ENCODE measurements at regions not wholly inside any gene's neighbourhood (a gene's known extent, or its start where the extent isn't known, plus 50 kb on each side); places are given as distances from the start of the nearest gene placed in this dataset.
"Not testable (repeated sequence)": the region's sequence is repeated elsewhere in the genome, so short reads cannot be mapped to it uniquely, and the experiment has no call there.

DNA sequence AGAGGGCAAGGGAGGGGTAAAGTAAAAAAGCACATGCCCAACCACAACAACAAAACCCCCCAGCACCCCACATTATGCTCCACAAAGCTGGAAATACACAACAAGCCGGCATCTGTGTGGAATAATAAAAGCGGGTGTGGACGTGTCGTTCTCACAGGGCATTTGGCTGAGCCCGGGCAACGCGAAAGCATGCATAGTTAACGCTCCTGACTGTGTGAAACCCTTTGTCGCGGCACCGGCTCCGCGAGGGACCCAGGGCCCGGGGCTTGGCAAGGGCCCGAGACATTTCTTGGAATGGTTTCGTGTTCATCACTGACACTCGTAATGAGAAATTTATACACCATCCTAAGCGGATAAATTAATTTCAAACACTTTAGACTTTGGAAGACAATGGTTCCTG is 165.6 kb downstream of the INHBB start:
- H3K27me3 Mint-ChIP-seq (ENCODE audit: low read depth): peaks cover 44% of the 10 kb centered on the region
- H3K36me3 Mint-ChIP-seq (ENCODE audit: low read depth): no peaks in the 10 kb centered on the region
- H3K9me3 Mint-ChIP-seq: no peaks in the 10 kb centered on the region
- peak overlapping the region; percentile 67 for H3K4me3 Mint-ChIP-seq
- TF ChIP-seq, protein P1, sequence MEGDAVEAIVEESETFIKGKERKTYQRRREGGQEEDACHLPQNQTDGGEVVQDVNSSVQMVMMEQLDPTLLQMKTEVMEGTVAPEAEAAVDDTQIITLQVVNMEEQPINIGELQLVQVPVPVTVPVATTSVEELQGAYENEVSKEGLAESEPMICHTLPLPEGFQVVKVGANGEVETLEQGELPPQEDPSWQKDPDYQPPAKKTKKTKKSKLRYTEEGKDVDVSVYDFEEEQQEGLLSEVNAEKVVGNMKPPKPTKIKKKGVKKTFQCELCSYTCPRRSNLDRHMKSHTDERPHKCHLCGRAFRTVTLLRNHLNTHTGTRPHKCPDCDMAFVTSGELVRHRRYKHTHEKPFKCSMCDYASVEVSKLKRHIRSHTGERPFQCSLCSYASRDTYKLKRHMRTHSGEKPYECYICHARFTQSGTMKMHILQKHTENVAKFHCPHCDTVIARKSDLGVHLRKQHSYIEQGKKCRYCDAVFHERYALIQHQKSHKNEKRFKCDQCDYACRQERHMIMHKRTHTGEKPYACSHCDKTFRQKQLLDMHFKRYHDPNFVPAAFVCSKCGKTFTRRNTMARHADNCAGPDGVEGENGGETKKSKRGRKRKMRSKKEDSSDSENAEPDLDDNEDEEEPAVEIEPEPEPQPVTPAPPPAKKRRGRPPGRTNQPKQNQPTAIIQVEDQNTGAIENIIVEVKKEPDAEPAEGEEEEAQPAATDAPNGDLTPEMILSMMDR (conservative IDR thresholded peaks at IDR 0.05): no peak
- peak overlapping the region; percentile 87 for H3K27ac Mint-ChIP-seq (ENCODE audit: unreplicated experiment)
- peak; percentile 43 for DNase-seq (ENCODE audit: low read depth, low spot score)
- peaks cover 33% of the 10 kb centered on the region for H3K4me1 Mint-ChIP-seq

DNA sequence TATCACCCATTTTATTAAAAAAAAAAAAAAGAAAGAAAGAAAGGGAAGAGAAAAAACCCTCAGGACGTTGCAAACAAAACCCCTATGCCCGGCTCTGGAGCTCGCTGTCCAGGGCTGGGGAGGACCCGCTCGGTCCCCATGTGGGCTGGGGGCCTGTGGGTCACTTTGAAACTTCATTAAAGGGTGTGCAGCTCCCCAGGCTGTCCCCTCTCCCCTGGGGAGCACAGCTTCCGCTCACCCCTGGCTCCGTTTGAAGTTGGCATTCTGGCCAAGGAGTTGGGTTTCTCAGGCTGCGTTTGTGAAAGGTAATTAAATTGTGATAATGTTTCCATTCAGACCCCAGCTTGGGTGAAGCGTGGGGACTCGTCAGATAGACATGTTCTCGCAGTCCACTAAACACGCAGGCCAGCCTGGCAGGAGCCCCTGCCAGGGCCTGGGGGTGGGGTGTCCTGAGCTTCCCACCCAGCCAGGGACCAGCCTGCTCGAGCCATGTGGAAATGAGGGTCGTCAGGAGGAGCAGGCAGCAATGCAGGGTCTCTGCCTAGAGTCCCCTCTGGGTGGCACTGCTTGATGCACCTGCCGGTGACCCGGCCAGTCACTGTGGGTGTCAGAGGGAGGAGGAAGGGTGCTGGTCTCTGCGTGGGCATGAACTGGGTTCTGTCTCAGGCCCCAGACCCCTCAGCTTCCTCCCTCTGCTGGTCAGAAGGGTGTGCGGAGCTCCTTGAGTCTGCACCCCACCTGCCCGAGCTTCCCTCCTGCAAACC is 166.2 kb downstream of the INHBB start:
- no peak for DNase-seq (ENCODE audit: low read depth, low spot score)
- Mint-ChIP-seq H3K36me3 (ENCODE audit: low read depth) (no peaks in the 10 kb centered on the region), H3K4me1 (peaks cover 33% of the 10 kb centered on the region), H3K9me3 (no peaks in the 10 kb centered on the region), H3K27me3 (ENCODE audit: low read depth) (peaks cover 46% of the 10 kb centered on the region), H3K4me3 (peak overlapping the region; percentile 67), H3K27ac (ENCODE audit: unreplicated experiment) (no peak overlapping the region)
- TF ChIP-seq, protein P1 (conservative IDR thresholded peaks at IDR 0.05): no peak

DNA sequence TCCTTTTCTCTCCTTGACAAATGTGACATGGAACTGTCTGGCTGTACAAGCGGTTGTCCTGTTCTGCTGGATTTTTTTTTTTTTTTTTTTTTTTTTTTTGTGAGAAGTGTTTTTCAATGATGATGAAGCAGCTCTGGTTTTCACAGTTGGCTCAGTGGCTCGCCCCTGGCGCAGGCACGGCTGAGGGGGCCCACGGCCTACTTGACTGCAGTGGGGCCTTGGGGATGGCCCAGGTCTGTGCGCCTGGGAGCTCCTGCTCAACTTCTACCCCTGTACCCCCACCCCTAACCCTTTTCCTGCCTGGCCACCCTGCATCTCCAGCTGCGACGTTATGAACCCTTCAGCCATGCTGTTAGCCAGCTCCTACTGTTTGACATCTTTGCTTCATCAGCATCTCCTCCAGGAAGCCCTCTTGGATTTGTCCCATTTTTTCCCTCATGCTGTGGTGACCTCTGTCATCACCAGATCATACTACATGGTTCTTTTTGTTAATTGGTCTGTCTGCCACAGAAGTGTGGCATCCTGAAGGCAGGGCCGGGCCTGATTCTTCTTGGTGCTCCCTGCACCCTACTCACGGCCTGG is 167.9 kb downstream of the INHBB start:
- Mint-ChIP-seq H3K4me3 (peak overlapping the region; percentile 7), H3K27me3 (ENCODE audit: low read depth) (peaks cover 50% of the 10 kb centered on the region), H3K27ac (ENCODE audit: unreplicated experiment) (no peak overlapping the region), H3K9me3 (no peaks in the 10 kb centered on the region), H3K4me1 (peaks cover 28% of the 10 kb centered on the region), H3K36me3 (ENCODE audit: low read depth) (no peaks in the 10 kb centered on the region)
- DNase-seq (ENCODE audit: low read depth, low spot score): no peak
- TF ChIP-seq, protein P1 (conservative IDR thresholded peaks at IDR 0.05): no peak

DNA sequence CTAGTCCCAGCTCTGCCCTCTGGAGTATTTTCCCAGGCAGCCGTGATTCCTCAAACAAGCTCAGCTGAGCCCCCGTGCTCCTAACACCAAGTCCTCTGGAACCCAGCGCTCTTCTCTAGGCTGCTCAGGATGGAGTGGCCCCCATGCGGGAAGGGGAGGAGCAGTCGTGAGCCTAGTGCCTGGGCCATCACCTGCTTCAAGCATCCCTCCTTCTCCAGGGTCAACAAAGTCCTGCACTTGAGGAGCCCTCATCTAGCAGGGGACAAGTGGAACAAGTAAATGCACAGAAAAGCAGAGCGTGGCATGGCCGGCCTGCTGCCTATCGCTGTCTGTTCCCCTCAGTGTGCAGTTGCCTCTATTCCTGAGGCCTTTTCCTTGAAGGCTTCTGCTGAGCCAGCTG is 168.6 kb downstream of the INHBB start:
- no peak for DNase-seq (ENCODE audit: low read depth, low spot score)
- Mint-ChIP-seq H3K27me3 (ENCODE audit: low read depth) (peaks cover 46% of the 10 kb centered on the region), H3K9me3 (no peaks in the 10 kb centered on the region), H3K27ac (ENCODE audit: unreplicated experiment) (no peak overlapping the region), H3K4me1 (peaks cover 28% of the 10 kb centered on the region), H3K36me3 (ENCODE audit: low read depth) (no peaks in the 10 kb centered on the region), H3K4me3 (peak overlapping the region; percentile 7)
- TF ChIP-seq, protein P1 (conservative IDR thresholded peaks at IDR 0.05): no peak

DNA sequence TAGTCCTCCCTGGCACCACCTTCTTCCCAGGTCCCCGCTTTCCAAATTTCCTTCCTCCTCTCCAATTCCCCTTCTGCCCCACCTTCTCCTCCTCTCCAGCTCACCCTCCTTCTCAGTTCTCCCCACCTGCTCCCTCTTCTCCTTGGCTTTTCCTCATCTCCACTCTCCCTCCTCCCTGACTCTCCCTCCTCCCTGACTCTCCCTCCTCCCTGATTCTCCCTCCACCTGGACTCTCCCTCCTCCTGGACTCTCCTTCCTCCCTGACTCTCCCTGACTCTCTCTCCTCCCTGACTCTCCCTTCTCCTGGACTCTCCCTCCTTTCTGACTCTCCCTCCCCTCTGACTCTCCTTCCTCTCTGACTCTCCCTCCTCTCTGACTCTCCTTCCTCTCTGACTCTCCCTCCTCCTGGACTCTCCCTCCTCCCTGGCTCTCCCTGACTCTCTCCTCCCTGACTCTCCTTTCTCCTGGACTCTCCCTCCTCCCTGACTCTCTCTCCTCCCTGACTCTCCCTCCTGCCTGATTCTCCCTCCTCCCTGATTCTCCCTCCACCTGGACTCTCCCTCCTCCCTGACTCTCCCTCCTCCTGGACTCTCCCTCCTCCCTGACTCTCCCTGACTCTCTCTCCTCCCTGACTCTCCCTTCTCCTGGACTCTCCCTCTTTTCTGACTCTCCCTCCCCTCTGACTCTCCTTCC is 169.3 kb downstream of the INHBB start:
- H3K27ac Mint-ChIP-seq (ENCODE audit: unreplicated experiment); H3K36me3 Mint-ChIP-seq (ENCODE audit: low read depth); DNase-seq (ENCODE audit: low read depth, low spot score); H3K9me3 Mint-ChIP-seq; H3K4me3 Mint-ChIP-seq: not testable (repeated sequence)
- Mint-ChIP-seq H3K4me1 (peaks cover 28% of the 10 kb centered on the region), H3K27me3 (ENCODE audit: low read depth) (peaks cover 46% of the 10 kb centered on the region)

All from neural crest cell (in vitro differentiated cells).